Endodermal cell (in vitro differentiated cells): ENCODE measurements at regions not wholly inside any gene's neighbourhood (a gene's known extent, or its start where the extent isn't known, plus 50 kb on each side); places are given as distances from the start of the nearest gene placed in this dataset.

ENCODE experiments used
- DNase-seq: peaks from one replicate; pipeline ENCODE4 v3.0.0-alpha.2; 2017
- H3K27ac ChIP-seq: 2 replicates; pipeline ENCODE4 v1.5.1; 2013; ENCODE audit warnings: mild to moderate bottlenecking, low read depth, low read length, moderate library complexity
- H3K27me3 ChIP-seq: 2 replicates; pipeline ENCODE4 v1.6.1; 2013; ENCODE audit warnings: mild to moderate bottlenecking, low read length, moderate library complexity; ENCODE audit not compliant: insufficient read depth, control insufficient read depth, poor library complexity, severe bottlenecking
- H3K36me3 ChIP-seq: 2 replicates; pipeline ENCODE4 v1.7.0; 2013; ENCODE audit warnings: mild to moderate bottlenecking, low read length, moderate library complexity; ENCODE audit not compliant: control insufficient read depth, insufficient read depth
- H3K4me1 ChIP-seq: one replicate; pipeline ENCODE4 v1.7.0; 2013; ENCODE audit warnings: low read length; ENCODE audit not compliant: control insufficient read depth, insufficient read depth
- H3K4me3 ChIP-seq: 2 replicates; pipeline ENCODE4 v1.5.1; 2013; ENCODE audit warnings: mild to moderate bottlenecking, low read length, moderate library complexity
- H3K9ac ChIP-seq: 2 replicates; pipeline ENCODE4 v1.6.1; 2013; ENCODE audit warnings: mild to moderate bottlenecking, low read length, moderate library complexity; ENCODE audit not compliant: poor library complexity, severe bottlenecking; ENCODE audit errors: extremely low read depth
- H3K9me3 ChIP-seq: 2 replicates; pipeline ENCODE4 v1.6.1; 2013; ENCODE audit warnings: mild to moderate bottlenecking, low read length, moderate library complexity; ENCODE audit not compliant: control insufficient read depth
- H3K27ac Mint-ChIP-seq: 2 replicates; pipeline ENCODE4 v1.8.0; 2020; ENCODE audit warnings: mixed read lengths
- H3K27me3 Mint-ChIP-seq: 2 replicates; pipeline ENCODE4 v1.8.0; 2021; ENCODE audit warnings: mild to moderate bottlenecking, mixed read lengths; ENCODE audit not compliant: insufficient read depth
- H3K36me3 Mint-ChIP-seq: 2 replicates; pipeline ENCODE4 v1.8.0; 2020; ENCODE audit warnings: low read depth, mixed read lengths
- H3K4me1 Mint-ChIP-seq: 2 replicates; pipeline ENCODE4 v1.8.0; 2020; ENCODE audit warnings: mixed read lengths
- H3K4me3 Mint-ChIP-seq: 2 replicates; pipeline ENCODE4 v1.8.0; 2020; ENCODE audit warnings: mild to moderate bottlenecking, moderate library complexity, mixed read lengths
- H3K9me3 Mint-ChIP-seq: 2 replicates; pipeline ENCODE4 v1.8.0; 2020; ENCODE audit warnings: mild to moderate bottlenecking, mixed read lengths
- CTCF ChIP-seq: fragments of 200-600 bp; sonication (generic); conservative IDR thresholded peaks from 2 replicates; pipeline ENCODE4 v1.5.0; 2021; ENCODE audit warnings: antibody characterized with exemption, mild to moderate bottlenecking
- WGBS, 2 experiments: methylation state at CpG; one replicate each; pipeline versions ENCODE4 v1.1.5 to v1.1.7; 2013; ENCODE audit warnings: missing lambda C conversion rate in 2 of 2, mixed read lengths in 1 of 2; ENCODE audit not compliant: insufficient coverage in 1 of 2, insufficient read length in 1 of 2; 5-methylcytosine and 5-hydroxymethylcytosine counted together

- Histone ChIP-seq H3K4me1 (no peaks in the 10 kb centered on the region), H3K27me3 (no peaks in the 10 kb centered on the region), H3K9ac (no peak overlapping the region), H3K9me3 (no peaks in the 10 kb centered on the region), H3K36me3 (no peaks in the 10 kb centered on the region), H3K4me3 (no peak overlapping the region), H3K27ac (no peak overlapping the region)
- no peaks in the 10 kb centered on the region for H3K4me1 Mint-ChIP-seq
- no peaks in the 10 kb centered on the region for H3K36me3 Mint-ChIP-seq
- no peak overlapping the region for H3K4me3 Mint-ChIP-seq
- no peak overlapping the region for H3K27ac Mint-ChIP-seq
- no peaks in the 10 kb centered on the region for H3K9me3 Mint-ChIP-seq
- H3K27me3 Mint-ChIP-seq, result peaks cover 4% of the 10 kb centered on the region
- no peak for TF ChIP-seq CTCF
- DNase-seq, result no peak
- 93 to 100% methylated on average over 1 of the region's 1 CpG for WGBS, 2 experiments
These were observed 369.8 kb upstream of the LCORL start for GRCh38 chr4:18391354-18391728.

GRCh38 chr4:18390655-18391353 lies 369.2 kb upstream of the LCORL start:
- H3K36me3 ChIP-seq, result no peaks in the 10 kb centered on the region
- no peak overlapping the region for H3K4me3 ChIP-seq
- H3K27ac Mint-ChIP-seq, result no peak overlapping the region
- H3K9ac ChIP-seq, result no peak overlapping the region
- H3K27me3 Mint-ChIP-seq, result peaks cover 6% of the 10 kb centered on the region
- H3K36me3 Mint-ChIP-seq, result no peaks in the 10 kb centered on the region
- H3K4me1 ChIP-seq, result no peaks in the 10 kb centered on the region
- no peaks in the 10 kb centered on the region for H3K27me3 ChIP-seq
- no peak overlapping the region for H3K27ac ChIP-seq
- TF ChIP-seq CTCF, result no peak
- H3K4me3 Mint-ChIP-seq, result no peak overlapping the region
- 86 to 89% methylated on average over 4 of the region's 4 CpGs for WGBS, 2 experiments
- H3K9me3 ChIP-seq, result no peaks in the 10 kb centered on the region
- no peak for DNase-seq
- H3K9me3 Mint-ChIP-seq, result no peaks in the 10 kb centered on the region
- H3K4me1 Mint-ChIP-seq, result no peaks in the 10 kb centered on the region

GRCh38 chr4:18389115-18389514 lies 367.6 kb upstream of the LCORL start:
- H3K27me3 Mint-ChIP-seq, result peaks cover 6% of the 10 kb centered on the region
- TF ChIP-seq CTCF, result no peak

More at GRCh38 chr4:18389115-18389514, 367.6 kb upstream of the LCORL start:
- Mint-ChIP-seq H3K4me3 (no peak overlapping the region), H3K27ac (no peak overlapping the region), H3K4me1 (no peaks in the 10 kb centered on the region), H3K36me3 (no peaks in the 10 kb centered on the region), H3K9me3 (peaks cover 5% of the 10 kb centered on the region)
- H3K4me1 ChIP-seq, result no peaks in the 10 kb centered on the region
- no peak for DNase-seq
- H3K27ac ChIP-seq, result no peak overlapping the region
- no peak overlapping the region for H3K9ac ChIP-seq
- no peaks in the 10 kb centered on the region for H3K27me3 ChIP-seq
- no peaks in the 10 kb centered on the region for H3K36me3 ChIP-seq
- no peaks in the 10 kb centered on the region for H3K9me3 ChIP-seq
- no peak overlapping the region for H3K4me3 ChIP-seq
- WGBS, 2 experiments, result 94% methylated on average over 2 of the region's 2 CpGs; no CpG with 5 or more reads in 1 of the 2 experiments
